GM12801 (cell line): ENCODE measurements at regions not wholly inside any gene's neighbourhood (a gene's known extent, or its start where the extent isn't known, plus 50 kb on each side); places are given as distances from the start of the nearest gene placed in this dataset.

Experiments used
- CTCF ChIP-seq: IDR thresholded peaks from one replicate; pipeline ENCODE4 v1.5.1; 2011; ENCODE audit warnings: control low read depth; ENCODE audit not compliant: insufficient read length; ENCODE audit errors: extremely low read depth

GRCh38 chr13:31869582-31869981, 130.3 kb downstream of the RXFP2 start:
- no peak for TF ChIP-seq CTCF

- TF ChIP-seq CTCF, result no peak
Measured at GRCh38 chr13:31870511-31870910, 131.2 kb downstream of the RXFP2 start.

- no peak for TF ChIP-seq CTCF
Measured at GRCh38 chr13:31873145-31873544, 133.8 kb downstream of the RXFP2 start.

- TF ChIP-seq CTCF, result no peak
Measured at GRCh38 chr13:31875134-31875533, 135.8 kb downstream of the RXFP2 start.

- no peak for TF ChIP-seq CTCF
Measured at GRCh38 chr13:31878052-31878451, 138.7 kb downstream of the RXFP2 start.

GRCh38 chr13:31878495-31878894, 139.2 kb downstream of the RXFP2 start:
- no peak for TF ChIP-seq CTCF

GRCh38 chr13:31878955-31879354, 139.6 kb downstream of the RXFP2 start:
- no peak for TF ChIP-seq CTCF
